HG02798 (cell line): ENCODE measurements at regions not wholly inside any gene's neighbourhood (a gene's known extent, or its start where the extent isn't known, plus 50 kb on each side); places are given as distances from the start of the nearest gene placed in this dataset.
"Not testable (repeated sequence)": the region's sequence is repeated elsewhere in the genome, so short reads cannot be mapped to it uniquely, and the experiment has no call there.

Source experiments
- ATAC-seq: cut with Tn5 transposase; IDR thresholded peaks from one replicate; pipeline ENCODE4 v1.9.1; 2021; ENCODE audit warnings: mild to moderate bottlenecking; ENCODE audit not compliant: unreplicated experiment, poor library complexity

- ATAC-seq: no peak
These were observed 303.9 kb downstream of the CBLN4 start for GRCh38 chr20:55701467-55701866.

GRCh38 chr20:55696520-55696919, 308.8 kb downstream of the CBLN4 start:
- ATAC-seq: no peak

GRCh38 chr20:55693641-55694040, 311.7 kb downstream of the CBLN4 start:
- no peak for ATAC-seq

GRCh38 chr20:55685841-55686240, 319.5 kb downstream of the CBLN4 start:
- ATAC-seq: no peak

GRCh38 chr20:55685425-55685824, 319.9 kb downstream of the CBLN4 start:
- ATAC-seq: no peak

GRCh38 chr20:55684578-55684977, 320.7 kb downstream of the CBLN4 start:
- no peak for ATAC-seq

- no peak for ATAC-seq
These were observed 326.2 kb downstream of the CBLN4 start for GRCh38 chr20:55678970-55679667.

- ATAC-seq: no peak
These were observed 327.2 kb downstream of the CBLN4 start for GRCh38 chr20:55678126-55678525.

GRCh38 chr20:55677011-55677410, 328.3 kb downstream of the CBLN4 start:
- ATAC-seq: no peak

GRCh38 chr20:55676097-55676496, 329.2 kb downstream of the CBLN4 start:
- no peak for ATAC-seq

- no peak for ATAC-seq
These were observed 336.7 kb downstream of the CBLN4 start for GRCh38 chr20:55668631-55669030.

- no peak for ATAC-seq
These were observed 337.4 kb downstream of the CBLN4 start for GRCh38 chr20:55667955-55668354.

- no peak for ATAC-seq
These were observed 338.3 kb downstream of the CBLN4 start for GRCh38 chr20:55667024-55667423.

- ATAC-seq: no peak
These were observed 349.0 kb downstream of the CBLN4 start for GRCh38 chr20:55656231-55656775.

GRCh38 chr20:55650657-55651360, 354.5 kb downstream of the CBLN4 start:
- no peak for ATAC-seq

GRCh38 chr20:55649254-55649653, 356.1 kb downstream of the CBLN4 start:
- no peak for ATAC-seq

GRCh38 chr20:55646851-55647250, 358.5 kb downstream of the CBLN4 start:
- ATAC-seq: no peak

GRCh38 chr20:55641497-55641896, 363.8 kb downstream of the CBLN4 start:
- ATAC-seq: no peak

GRCh38 chr20:55635870-55636269, 369.4 kb downstream of the CBLN4 start:
- ATAC-seq: no peak

GRCh38 chr20:55632592-55632991, 372.7 kb downstream of the CBLN4 start:
- no peak for ATAC-seq

- not testable (repeated sequence) for ATAC-seq
These were observed 376.2 kb downstream of the CBLN4 start for GRCh38 chr20:55629143-55629542.

- no peak for ATAC-seq
These were observed 378.6 kb downstream of the CBLN4 start for GRCh38 chr20:55626716-55627115.
